IMR-90 (cell line): ENCODE measurements at regions not wholly inside any gene's neighbourhood (a gene's known extent, or its start where the extent isn't known, plus 50 kb on each side); places are given as distances from the start of the nearest gene placed in this dataset.

ENCODE experiments used
- ATAC-seq: fragments of 200-7000 bp; cut with Tn5 transposase; 2 replicates; pipeline ENCODE4 v1.9.1; 2020; ENCODE audit warnings: low read depth, mild to moderate bottlenecking, moderate library complexity
- BruUV-seq: library from RNA; stranded (reverse); fragments of 400-500 nt; replicated peaks from 2 replicates; lab custom pipeline; 2021; lab: Mats Ljungman, UMichigan
- CTCF ChIA-PET: fragments of 300-600 bp; formaldehyde crosslinking; extraction: SDS; loops from one replicate; lab custom pipeline; 2021; ENCODE audit warnings: antibody characterized with exemption; lab: Yijun Ruan, JAX
- POLR2A ChIA-PET: fragments of 300-600 bp; sonication (Branson Sonifier 250); formaldehyde crosslinking; loops from one replicate; lab custom pipeline; 2022; ENCODE audit warnings: antibody characterized with exemption; ENCODE audit not compliant: unreplicated experiment; lab: Charles Lee
- DNase-seq: peaks from one replicate; pipeline ENCODE4 v3.0.0; 2013
- H2AFZ ChIP-seq: replicated peaks from 2 replicates; pipeline ENCODE3; 2013; ENCODE audit warnings: low read length, mild to moderate bottlenecking; ENCODE audit not compliant: poor library complexity
- H2AK5ac ChIP-seq: 2 replicates; pipeline ENCODE4 v1.6.1; 2013; ENCODE audit warnings: low read depth, low read length, inconsistent platforms
- H2AK9ac ChIP-seq: replicated peaks from 2 replicates; pipeline ENCODE3; 2013; ENCODE audit warnings: mild to moderate bottlenecking, low read depth, low read length, moderate library complexity; ENCODE audit not compliant: poor library complexity
- H2BK120ac ChIP-seq: 2 replicates; pipeline ENCODE4 v1.6.1; 2013; ENCODE audit warnings: low read depth, low read length, inconsistent platforms
- H2BK15ac ChIP-seq: 3 replicates; pipeline ENCODE4 v1.6.1; 2013; ENCODE audit warnings: low read depth, low read length, inconsistent platforms
- H2BK20ac ChIP-seq: 2 replicates; pipeline ENCODE4 v1.6.1; 2013; ENCODE audit warnings: low read depth, mild to moderate bottlenecking, inconsistent platforms, low read length, moderate library complexity
- H2BK5ac ChIP-seq: 2 replicates; pipeline ENCODE4 v1.6.1; 2013; ENCODE audit warnings: mild to moderate bottlenecking, low read depth, low read length, inconsistent platforms; ENCODE audit not compliant: poor library complexity, severe bottlenecking
- H3K14ac ChIP-seq: replicated peaks from 2 replicates; pipeline ENCODE4 v1.6.1; 2013; ENCODE audit warnings: low read depth, low read length, inconsistent platforms
- H3K18ac ChIP-seq: 2 replicates; pipeline ENCODE4 v1.6.1; 2013; ENCODE audit warnings: low read depth, low read length, control low read depth
- H3K23ac ChIP-seq: 2 replicates; pipeline ENCODE4 v1.6.1; 2013; ENCODE audit warnings: low read depth, low read length, inconsistent platforms
- H3K27ac ChIP-seq: 2 replicates; pipeline ENCODE4 v1.5.1; 2013; ENCODE audit warnings: mild to moderate bottlenecking, control low read depth, low read length; ENCODE audit not compliant: insufficient read depth
- H3K27me3 ChIP-seq: 2 replicates; pipeline ENCODE4 v1.6.1; 2013; ENCODE audit warnings: low read length; ENCODE audit not compliant: control insufficient read depth, insufficient read depth
- H3K36me3 ChIP-seq: 2 replicates; pipeline ENCODE4 v1.6.1; 2013; ENCODE audit warnings: low read length, mixed read lengths; ENCODE audit not compliant: control insufficient read depth, insufficient read depth
- H3K4ac ChIP-seq: 2 replicates; pipeline ENCODE4 v1.6.1; 2013; ENCODE audit warnings: low read depth, low read length, inconsistent platforms
- H3K4me1 ChIP-seq: 2 replicates; pipeline ENCODE4 v1.6.1; 2013; ENCODE audit warnings: low read length, mixed read lengths; ENCODE audit not compliant: control insufficient read depth, insufficient read depth
- H3K4me2 ChIP-seq: 2 replicates; pipeline ENCODE4 v1.6.1; 2013; ENCODE audit warnings: low read depth, mild to moderate bottlenecking, control low read depth, low read length, moderate library complexity
- H3K4me3 ChIP-seq: 2 replicates; pipeline ENCODE4 v1.5.1; 2013; ENCODE audit warnings: low read depth, mild to moderate bottlenecking, control low read depth, low read length, moderate library complexity; ENCODE audit not compliant: insufficient read depth
- H3K56ac ChIP-seq: 2 replicates; pipeline ENCODE4 v1.6.1; 2013; ENCODE audit warnings: low read length, inconsistent platforms; ENCODE audit not compliant: insufficient read depth; ENCODE audit errors: extremely low read depth
- H3K79me1 ChIP-seq, 2 experiments: 2 replicates each; pipeline ENCODE4 v1.6.1; 2013; ENCODE audit warnings: low read length in 2 of 2, inconsistent platforms in 1 of 2, low read depth in 1 of 2
- H3K9ac ChIP-seq: 2 replicates; pipeline ENCODE4 v1.6.1; 2013; ENCODE audit warnings: low read depth, low read length, control low read depth
- H3K9me1 ChIP-seq: 2 replicates; pipeline ENCODE4 v1.6.1; 2013; ENCODE audit warnings: low read length, inconsistent platforms; ENCODE audit not compliant: insufficient read depth
- H3K9me3 ChIP-seq: 2 replicates; pipeline ENCODE4 v1.6.1; 2013; ENCODE audit warnings: low read length; ENCODE audit not compliant: control insufficient read depth, insufficient read depth
- H4K20me1 ChIP-seq: 2 replicates; pipeline ENCODE4 v1.6.1; 2013; ENCODE audit warnings: low read length, inconsistent platforms; ENCODE audit not compliant: insufficient read depth
- H4K5ac ChIP-seq: 2 replicates; pipeline ENCODE4 v1.6.1; 2013; ENCODE audit warnings: mild to moderate bottlenecking, low read depth, low read length, control low read depth
- H4K8ac ChIP-seq, 2 experiments: 2 replicates each; pipeline ENCODE4 v1.6.1; 2013; ENCODE audit warnings: low read depth in 2 of 2, low read length in 2 of 2, control low read depth in 1 of 2, inconsistent platforms in 1 of 2
- H4K91ac ChIP-seq: 2 replicates; pipeline ENCODE4 v1.6.1; 2013; ENCODE audit warnings: low read depth, low read length, inconsistent platforms; ENCODE audit not compliant: insufficient read depth
- BHLHE40 ChIP-seq: fragments of 150-350 bp; IDR thresholded peaks from 2 replicates; pipeline ENCODE4 v1.6.1; 2016; ENCODE audit warnings: mild to moderate bottlenecking, low read depth, low read length
- CEBPB ChIP-seq: IDR thresholded peaks from 2 replicates; pipeline ENCODE4 v1.6.1; 2012; ENCODE audit warnings: low read depth, low read length, improper control_type of control experiment
- CHD1 ChIP-seq: IDR thresholded peaks from 2 replicates; pipeline ENCODE4 v1.6.1; 2012; ENCODE audit warnings: low read depth, low read length, improper control_type of control experiment
- CTCF ChIP-seq: conservative IDR thresholded peaks from 2 replicates; pipeline ENCODE4 v1.5.1; 2012; ENCODE audit warnings: mild to moderate bottlenecking, low read depth, low read length, improper control_type of control experiment
- ELK1 ChIP-seq: fragments of 150-350 bp; IDR thresholded peaks from 2 replicates; pipeline ENCODE4 v1.6.1; 2016; ENCODE audit warnings: low read depth, mild to moderate bottlenecking, low read length, moderate library complexity, borderline replicate concordance
- FOS ChIP-seq: fragments of 150-350 bp; IDR thresholded peaks from 2 replicates; pipeline ENCODE4 v1.6.1; 2016; ENCODE audit warnings: low read depth, low read length
- MAFK ChIP-seq: IDR thresholded peaks from 2 replicates; pipeline ENCODE4 v1.6.1; 2012; ENCODE audit warnings: low read depth, low read length, improper control_type of control experiment
- MAZ ChIP-seq: IDR thresholded peaks from 2 replicates; pipeline ENCODE4 v1.6.1; 2012; ENCODE audit warnings: low read depth, mild to moderate bottlenecking, low read length, improper control_type of control experiment, moderate library complexity, borderline replicate concordance
- MXI1 ChIP-seq: IDR thresholded peaks from 2 replicates; pipeline ENCODE4 v1.6.1; 2012; ENCODE audit warnings: low read depth, mild to moderate bottlenecking, low read length, moderate library complexity, borderline replicate concordance
- NFE2L2 ChIP-seq: fragments of 150-350 bp; IDR thresholded peaks from 2 replicates; pipeline ENCODE4 v1.6.1; 2016; ENCODE audit warnings: low read depth, mild to moderate bottlenecking, low read length
- POLR2A ChIP-seq: IDR thresholded peaks from 2 replicates; pipeline ENCODE4 v1.6.1; 2012; ENCODE audit warnings: mild to moderate bottlenecking, low read depth, low read length
- RAD21 ChIP-seq: IDR thresholded peaks from 2 replicates; pipeline ENCODE4 v1.6.1; 2012; ENCODE audit warnings: low read length, improper control_type of control experiment
- RCOR1 ChIP-seq: IDR thresholded peaks from 2 replicates; pipeline ENCODE4 v1.6.1; 2012; ENCODE audit warnings: mild to moderate bottlenecking, low read length, improper control_type of control experiment; ENCODE audit not compliant: insufficient replicate concordance
- RFX5 ChIP-seq: IDR thresholded peaks from 2 replicates; pipeline ENCODE4 v1.8.0; 2012; ENCODE audit warnings: low read depth, mild to moderate bottlenecking, low read length, moderate library complexity
- SMC3 ChIP-seq: fragments of 150-350 bp; IDR thresholded peaks from 2 replicates; pipeline ENCODE4 v1.6.1; 2016; ENCODE audit warnings: low read depth, mild to moderate bottlenecking, antibody characterized with exemption, low read length, moderate library complexity
- WGBS, 2 experiments: methylation state at CpG; one replicate each; pipeline versions ENCODE4 v1.1.5 to v1.1.7; 2013; ENCODE audit warnings: missing lambda C conversion rate in 2 of 2; ENCODE audit not compliant: insufficient read length in 1 of 2; ENCODE audit errors: extremely low coverage in 2 of 2; 5-methylcytosine and 5-hydroxymethylcytosine counted together
- dilution Hi-C: fragments of 300-500 bp; cut with HindIII; formaldehyde crosslinking; loops from one replicate; pipeline ENCODE4 v1.14.3; 2018; ENCODE audit warnings: low sequenced_read_pairs; ENCODE audit not compliant: unreplicated experiment
- in situ Hi-C: fragments of 300-500 bp; cut with MboI; formaldehyde crosslinking; loops from 3 replicates; pipeline ENCODE4 v1.14.3; 2019; ENCODE audit warnings: low sequenced_read_pairs, inconsistent platforms, mixed read lengths
- intact Hi-C: fragments of 100-400 bp; cut with micrococcal nuclease; formaldehyde crosslinking; loops from 2 replicates; pipeline ENCODE4 v1.10.0; 2022
- TF ChIP-seq, protein P1 (sequence below): fragments of 150-350 bp; IDR thresholded peaks from 2 replicates; pipeline ENCODE4 v1.6.1; 2017; ENCODE audit warnings: mild to moderate bottlenecking, antibody characterized with exemption, low read length, low read depth

- Histone ChIP-seq H2BK120ac (no peak overlapping the region), H2BK20ac (no peak overlapping the region), H4K20me1 (no peaks in the 10 kb centered on the region), H4K91ac (no peak overlapping the region), H3K14ac (no peak overlapping the region), H3K4ac (no peak overlapping the region), H2BK15ac (no peak overlapping the region), H3K27me3 (no peaks in the 10 kb centered on the region), H3K4me1 (no peaks in the 10 kb centered on the region), H3K9me3 (peaks cover 6% of the 10 kb centered on the region), H3K23ac (no peak overlapping the region), H3K27ac (no peak overlapping the region), H3K36me3 (no peaks in the 10 kb centered on the region), H3K9ac (no peak overlapping the region), H2AK5ac (no peak overlapping the region), H4K5ac (no peak overlapping the region), H4K8ac (no peak overlapping the region), H2AK9ac (no peak overlapping the region), H2AFZ (no peak overlapping the region), H3K79me1 (no peaks in the 10 kb centered on the region), H3K56ac (no peak overlapping the region), H3K9me1 (no peaks in the 10 kb centered on the region), H3K4me3 (no peak overlapping the region), H2BK5ac (no peak overlapping the region), H3K4me2 (no peak overlapping the region), H3K18ac (no peak overlapping the region)
- CTCF ChIA-PET, result no interaction called here
- POLR2A ChIA-PET, result no interaction called here
- WGBS, 2 experiments, result no CpG with 5 or more reads among the region's 3 CpGs
- dilution Hi-C loops, result no loop called here
- DNase-seq (no peak), ATAC-seq (no peak)
- intact Hi-C loops, result no loop called here
- TF ChIP-seq BHLHE40, result no peak
- no peak for TF ChIP-seq CEBPB
- TF ChIP-seq MAZ, result no peak
- TF ChIP-seq CTCF, result no peak
- TF ChIP-seq POLR2A, result no peak
- TF ChIP-seq RAD21, result no peak
- TF ChIP-seq, protein P1, sequence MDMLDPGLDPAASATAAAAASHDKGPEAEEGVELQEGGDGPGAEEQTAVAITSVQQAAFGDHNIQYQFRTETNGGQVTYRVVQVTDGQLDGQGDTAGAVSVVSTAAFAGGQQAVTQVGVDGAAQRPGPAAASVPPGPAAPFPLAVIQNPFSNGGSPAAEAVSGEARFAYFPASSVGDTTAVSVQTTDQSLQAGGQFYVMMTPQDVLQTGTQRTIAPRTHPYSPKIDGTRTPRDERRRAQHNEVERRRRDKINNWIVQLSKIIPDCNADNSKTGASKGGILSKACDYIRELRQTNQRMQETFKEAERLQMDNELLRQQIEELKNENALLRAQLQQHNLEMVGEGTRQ, result no peak
- no peak for TF ChIP-seq CHD1
- TF ChIP-seq SMC3, result no peak
- no peak for TF ChIP-seq MAFK
- no peak for TF ChIP-seq ELK1
- TF ChIP-seq NFE2L2, result no peak
- no peak for TF ChIP-seq MXI1
- TF ChIP-seq RFX5, result no peak
- TF ChIP-seq RCOR1, result no peak
- no peak for TF ChIP-seq FOS
- in situ Hi-C loops, result loop anchor here (25.0 kb wide), 1 partner anchor 759 kb away; the partner anchor contains the start of genes BPIFC and FBXO7
- BruUV-seq, result no TSS peak
These were observed 163.4 kb upstream of the SYN3 start for GRCh38 chr22:33221568-33221967.
